ENCODE measurements at regions not wholly inside any gene's neighbourhood (a gene's known extent, or its start where the extent isn't known, plus 50 kb on each side); places are given as distances from the start of the nearest gene placed in this dataset.
A peak's percentile ranks its signal among the peaks of the same experiment; 100 is the strongest.
"Not testable (repeated sequence)": the region's sequence is repeated elsewhere in the genome, so short reads cannot be mapped to it uniquely, and the experiment has no call there.

GRCh38 chr10:56298941-56299340 is 62.1 kb downstream of the ZWINT start:
- FAIRE-seq (no peak), DNase-seq (ENCODE audit: insufficient read length, low spot score) (no peak)
- TF ChIP-seq POLR2A (IDR thresholded peaks at IDR 0.05; ENCODE audit: low read depth, low read length) = no peak

- TF ChIP-seq POLR2A (IDR thresholded peaks at IDR 0.05; ENCODE audit: low read depth, low read length) = no peak
- DNase-seq (ENCODE audit: insufficient read length, low spot score) (no peak), FAIRE-seq (no peak)
Measured at GRCh38 chr10:56296618-56297017, 64.4 kb downstream of the ZWINT start.

GRCh38 chr10:56288403-56288802 is 72.7 kb downstream of the ZWINT start:
- TF ChIP-seq POLR2A (IDR thresholded peaks at IDR 0.05; ENCODE audit: low read depth, low read length) = no peak
- no peak for FAIRE-seq
- DNase-seq (ENCODE audit: insufficient read length, low spot score) = no peak

GRCh38 chr10:56286096-56286495 is 75.0 kb downstream of the ZWINT start:
- FAIRE-seq (no peak), DNase-seq (ENCODE audit: insufficient read length, low spot score) (no peak)
- no peak for TF ChIP-seq POLR2A (IDR thresholded peaks at IDR 0.05; ENCODE audit: low read depth, low read length)

- DNase-seq (ENCODE audit: insufficient read length, low spot score) (no peak), FAIRE-seq (no peak)
- no peak for TF ChIP-seq POLR2A (IDR thresholded peaks at IDR 0.05; ENCODE audit: low read depth, low read length)
Measured at GRCh38 chr10:56279270-56279669, 81.8 kb downstream of the ZWINT start.

GRCh38 chr10:56269181-56269580 is 91.9 kb downstream of the ZWINT start:
- DNase-seq (ENCODE audit: insufficient read length, low spot score) (no peak), FAIRE-seq (no peak)
- no peak for TF ChIP-seq POLR2A (IDR thresholded peaks at IDR 0.05; ENCODE audit: low read depth, low read length)

GRCh38 chr10:56266120-56266519 is 94.9 kb downstream of the ZWINT start:
- no peak for FAIRE-seq
- DNase-seq (ENCODE audit: insufficient read length, low spot score) = no peak
- no peak for TF ChIP-seq POLR2A (IDR thresholded peaks at IDR 0.05; ENCODE audit: low read depth, low read length)

GRCh38 chr10:56258991-56259390 is 102.1 kb downstream of the ZWINT start:
- FAIRE-seq = no peak
- no peak for DNase-seq (ENCODE audit: insufficient read length, low spot score)
- TF ChIP-seq POLR2A (IDR thresholded peaks at IDR 0.05; ENCODE audit: low read depth, low read length) = no peak

- TF ChIP-seq POLR2A (IDR thresholded peaks at IDR 0.05; ENCODE audit: low read depth, low read length) = no peak
- DNase-seq (ENCODE audit: insufficient read length, low spot score) (no peak), FAIRE-seq (no peak)
Measured at GRCh38 chr10:56258378-56258777, 102.7 kb downstream of the ZWINT start.

- DNase-seq (ENCODE audit: insufficient read length, low spot score) (no peak), FAIRE-seq (no peak)
- no peak for TF ChIP-seq POLR2A (IDR thresholded peaks at IDR 0.05; ENCODE audit: low read depth, low read length)
Measured at GRCh38 chr10:56255298-56255697, 105.8 kb downstream of the ZWINT start.

- DNase-seq (ENCODE audit: insufficient read length, low spot score) = no peak
- TF ChIP-seq POLR2A (IDR thresholded peaks at IDR 0.05; ENCODE audit: low read depth, low read length) = no peak
- peak; percentile 91 for FAIRE-seq
Measured at GRCh38 chr10:56240471-56240870, 120.6 kb downstream of the ZWINT start.

- no peak for DNase-seq (ENCODE audit: insufficient read length, low spot score)
Measured at GRCh38 chr10:56231436-56231835, 129.6 kb downstream of the ZWINT start.

GRCh38 chr10:56222237-56222636 is 138.8 kb downstream of the ZWINT start:
- DNase-seq (ENCODE audit: insufficient read length, low spot score) = no peak
- FAIRE-seq = no peak
- no peak for TF ChIP-seq POLR2A (IDR thresholded peaks at IDR 0.05; ENCODE audit: low read depth, low read length)

More at GRCh38 chr10:56231436-56231835, 129.6 kb downstream of the ZWINT start:
- TF ChIP-seq POLR2A (IDR thresholded peaks at IDR 0.05; ENCODE audit: low read depth, low read length) = no peak
- peak; percentile 94 for FAIRE-seq

- DNase-seq (ENCODE audit: insufficient read length, low spot score) (no peak), FAIRE-seq (no peak)
- no peak for TF ChIP-seq POLR2A (IDR thresholded peaks at IDR 0.05; ENCODE audit: low read depth, low read length)
Measured at GRCh38 chr10:56212951-56213350, 148.1 kb downstream of the ZWINT start.

GRCh38 chr10:56181607-56182006 is 179.5 kb downstream of the ZWINT start:
- no peak for FAIRE-seq
- no peak for TF ChIP-seq POLR2A (IDR thresholded peaks at IDR 0.05; ENCODE audit: low read depth, low read length)
- DNase-seq (ENCODE audit: insufficient read length, low spot score) = no peak

- DNase-seq (ENCODE audit: insufficient read length, low spot score) = no peak
- no peak for TF ChIP-seq POLR2A (IDR thresholded peaks at IDR 0.05; ENCODE audit: low read depth, low read length)
- no peak for FAIRE-seq
Measured at GRCh38 chr10:56178210-56178609, 182.8 kb downstream of the ZWINT start.

GRCh38 chr10:56155091-56155513 is 206.0 kb downstream of the ZWINT start:
- DNase-seq (ENCODE audit: insufficient read length, low spot score); FAIRE-seq: not testable (repeated sequence)

All from H54 (cell line).